H1 (cell line): ENCODE measurements at regions not wholly inside any gene's neighbourhood (a gene's known extent, or its start where the extent isn't known, plus 50 kb on each side); places are given as distances from the start of the nearest gene placed in this dataset.

Experiments used
- CTCF ChIA-PET: fragments of 300-600 bp; sonication (Branson Sonifier 250); formaldehyde crosslinking; loops from one replicate; lab custom pipeline; 2021; ENCODE audit not compliant: partially characterized antibody; lab: Charles Lee
- POLR2A ChIA-PET: fragments of 300-600 bp; sonication (Branson Sonifier 250); formaldehyde crosslinking; loops from one replicate; lab custom pipeline; 2021; ENCODE audit warnings: inconsistent platforms; ENCODE audit not compliant: partially characterized antibody; lab: Charles Lee
- DNase-seq, 2 experiments: peaks; one replicate each; pipeline versions ENCODE4 v3.0.0 to v3.0.0-alpha.2; 2010 to 2022; ENCODE audit warnings: low spot score in 2 of 2, low read depth in 1 of 2, mixed read lengths in 1 of 2
- FAIRE-seq: peaks from 2 replicates; lab custom pipeline; 2011; peaks lifted over from hg19 to GRCh38; lab: Jason Lieb, UNC
- H2AFZ ChIP-seq: 2 replicates; pipeline ENCODE4 v1.8.1; 2012; ENCODE audit warnings: low read length, inconsistent platforms
- H2AK5ac ChIP-seq: 2 replicates; pipeline ENCODE4 v1.6.1; 2013; ENCODE audit warnings: low read depth, low read length
- H2BK120ac ChIP-seq: replicated peaks from 2 replicates; pipeline ENCODE3; 2013; ENCODE audit warnings: low read depth, low read length, inconsistent platforms
- H2BK12ac ChIP-seq: 2 replicates; pipeline ENCODE4 v1.6.1; 2013; ENCODE audit warnings: low read depth, low read length
- H2BK15ac ChIP-seq: 2 replicates; pipeline ENCODE4 v1.6.1; 2013; ENCODE audit warnings: low read length
- H2BK20ac ChIP-seq: 2 replicates; pipeline ENCODE4 v1.6.1; 2013; ENCODE audit warnings: low read length
- H2BK5ac ChIP-seq: 2 replicates; pipeline ENCODE4 v1.6.1; 2013; ENCODE audit warnings: low read depth, low read length
- H3K14ac ChIP-seq: 2 replicates; pipeline ENCODE4 v1.6.1; 2013; ENCODE audit warnings: inconsistent platforms; ENCODE audit not compliant: insufficient read length
- H3K18ac ChIP-seq: 2 replicates; pipeline ENCODE4 v1.6.1; 2013; ENCODE audit warnings: low read length; ENCODE audit errors: extremely low read depth
- H3K23ac ChIP-seq: 2 replicates; pipeline ENCODE4 v1.6.1; 2013; ENCODE audit warnings: inconsistent platforms; ENCODE audit not compliant: insufficient read length
- H3K23me2 ChIP-seq: 2 replicates; pipeline ENCODE4 v1.6.1; 2013; ENCODE audit warnings: low read depth, low read length
- H3K27ac ChIP-seq: 2 replicates; pipeline ENCODE4 v1.6.1; 2011; ENCODE audit warnings: low read depth, low read length, inconsistent platforms
- H3K27me3 ChIP-seq, 4 experiments: replicated peaks in 1 of 4; 1 replicate in 1 of 4; 2 replicates in 3 of 4; pipeline versions ENCODE4 v1.6.1 to v1.8.1; 2011 to 2013; ENCODE audit warnings: low read length in 3 of 4, mild to moderate bottlenecking in 3 of 4, inconsistent platforms in 2 of 4, mixed read lengths in 2 of 4, moderate library complexity in 1 of 4; ENCODE audit not compliant: control insufficient read depth in 3 of 4, insufficient read depth in 3 of 4; ENCODE audit errors: extremely low read depth in 1 of 4
- H3K36me3 ChIP-seq, 4 experiments: 2 replicates each; pipeline versions ENCODE4 v1.6.1 to v1.8.1; 2011 to 2013; ENCODE audit warnings: mild to moderate bottlenecking in 4 of 4, low read length in 3 of 4, moderate library complexity in 2 of 4, control low read depth in 1 of 4, inconsistent platforms in 1 of 4; ENCODE audit not compliant: insufficient read depth in 4 of 4, control insufficient read depth in 2 of 4
- H3K4ac ChIP-seq: replicated peaks from 2 replicates; pipeline ENCODE3; 2013; ENCODE audit warnings: low read length, low read depth, mixed read lengths, inconsistent platforms; ENCODE audit not compliant: insufficient read length
- H3K4me1 ChIP-seq, 4 experiments: replicated peaks in 1 of 4; 1 replicate in 1 of 4; 2 replicates in 3 of 4; pipeline versions ENCODE4 v1.6.1 to v1.8.1; 2011 to 2013; ENCODE audit warnings: low read length in 3 of 4, inconsistent platforms in 2 of 4, mixed read lengths in 1 of 4; ENCODE audit not compliant: insufficient read depth in 4 of 4, control insufficient read depth in 3 of 4
- H3K4me2 ChIP-seq, 2 experiments: 2 replicates each; pipeline versions ENCODE4 v1.6.1 to v1.8.1; 2011 to 2013; ENCODE audit warnings: low read depth in 2 of 2, low read length in 2 of 2, control low read depth in 1 of 2, inconsistent platforms in 1 of 2, mild to moderate bottlenecking in 1 of 2; ENCODE audit not compliant: insufficient read depth in 1 of 2
- H3K4me3 ChIP-seq, 4 experiments: fragments of 200-600, 300-600 bp in 1 of 4; sonication (generic), shearing (Covaris generic), sonication (Bioruptor Twin) in 1 of 4; 2 replicates each; pipeline versions ENCODE4 v1.5.1 to v1.8.1; 2011 to 2016; ENCODE audit warnings: low read length in 4 of 4, low read depth in 3 of 4, control low read depth in 2 of 4, inconsistent platforms in 2 of 4, mild to moderate bottlenecking in 2 of 4, mixed read lengths in 1 of 4, moderate library complexity in 1 of 4; ENCODE audit not compliant: insufficient read depth in 2 of 4; ENCODE audit errors: extremely low read depth in 1 of 4
- H3K56ac ChIP-seq: replicated peaks from 2 replicates; pipeline ENCODE3; 2013; ENCODE audit warnings: low read depth, mild to moderate bottlenecking, mixed read lengths, low read length, inconsistent platforms; ENCODE audit not compliant: insufficient read length
- H3K79me1 ChIP-seq: 2 replicates; pipeline ENCODE4 v1.6.1; 2013; ENCODE audit warnings: low read depth, low read length, control low read depth
- H3K79me2 ChIP-seq, 2 experiments: 2 replicates each; pipeline versions ENCODE4 v1.6.1 to v1.8.1; 2012 to 2013; ENCODE audit warnings: low read length in 2 of 2, mild to moderate bottlenecking in 2 of 2, inconsistent platforms in 1 of 2; ENCODE audit not compliant: insufficient read depth in 2 of 2, control insufficient read depth in 1 of 2
- H3K9ac ChIP-seq, 4 experiments: replicated peaks in 1 of 4; 1 replicate in 1 of 4; 2 replicates in 3 of 4; pipeline versions ENCODE4 v1.6.1 to v1.8.1; 2011 to 2013; ENCODE audit warnings: low read depth in 3 of 4, low read length in 3 of 4, control low read depth in 2 of 4, mild to moderate bottlenecking in 2 of 4, moderate library complexity in 2 of 4, inconsistent platforms in 1 of 4; ENCODE audit errors: extremely low read depth in 1 of 4
- H3K9me3 ChIP-seq, 2 experiments: 2 replicates each; pipeline versions ENCODE4 v1.6.1 to v1.8.1; 2012 to 2013; ENCODE audit warnings: mild to moderate bottlenecking in 2 of 2, moderate library complexity in 2 of 2, control low read depth in 1 of 2, inconsistent platforms in 1 of 2, low read depth in 1 of 2, low read length in 1 of 2, mixed read lengths in 1 of 2; ENCODE audit not compliant: insufficient read depth in 2 of 2
- H4K20me1 ChIP-seq, 2 experiments: replicated peaks in 1 of 2; 2 replicates each; pipeline versions ENCODE3 to v1.8.1; 2011 to 2013; ENCODE audit warnings: inconsistent platforms in 2 of 2, low read length in 2 of 2, mild to moderate bottlenecking in 1 of 2; ENCODE audit not compliant: insufficient read depth in 2 of 2, control insufficient read depth in 1 of 2
- H4K5ac ChIP-seq: 2 replicates; pipeline ENCODE4 v1.6.1; 2013; ENCODE audit warnings: low read length, low read depth, mixed read lengths, inconsistent platforms; ENCODE audit not compliant: insufficient read length
- H4K8ac ChIP-seq: 2 replicates; pipeline ENCODE4 v1.8.0; 2013; ENCODE audit warnings: mild to moderate bottlenecking, moderate library complexity, low read length, inconsistent platforms; ENCODE audit not compliant: insufficient read depth; ENCODE audit errors: extremely low read depth
- H4K91ac ChIP-seq: replicated peaks from 2 replicates; pipeline ENCODE3; 2013; ENCODE audit warnings: low read length, mixed read lengths, inconsistent platforms; ENCODE audit not compliant: insufficient read length
- MAFK ChIP-seq: IDR thresholded peaks from 2 replicates; pipeline ENCODE4 v1.6.1; 2012; ENCODE audit warnings: low read depth, mild to moderate bottlenecking, improper control_type of control experiment, low read length
- TAF7 ChIP-seq: optimal IDR thresholded peaks from 2 replicates; pipeline ENCODE3; 2011; ENCODE audit warnings: low read depth, mild to moderate bottlenecking, inconsistent platforms, low read length, moderate library complexity, borderline replicate concordance
- WGBS, 2 experiments: shearing (Covaris generic) in 1 of 2; methylation state at CpG; one replicate each; pipeline versions ENCODE4 v1.1.6 to v1.1.7; 2013 to 2015; ENCODE audit warnings: low lambda C conversion rate in 2 of 2, mixed read lengths in 2 of 2, inconsistent platforms in 1 of 2, low coverage in 1 of 2, missing lambda C conversion rate in 1 of 2; ENCODE audit not compliant: insufficient replicate concordance in 2 of 2, insufficient coverage in 1 of 2, insufficient read length in 1 of 2; ENCODE audit errors: extremely low coverage in 1 of 2, missing lambda C conversion rate in 1 of 2; 5-methylcytosine and 5-hydroxymethylcytosine counted together

GRCh38 chr14:39861229-39861600, 429.0 kb upstream of the FBXO33 start:
- ChIA-PET POLR2A (interaction anchor here (0.7 kb wide), 1 partner anchor 12 kb away, joined by 3 read pairs; no protein-coding TSS in a partner anchor), CTCF (interaction anchor here (0.7 kb wide), 1 partner anchor 282 kb away, joined by 4 read pairs; no protein-coding TSS in a partner anchor)
- Histone ChIP-seq H2AK5ac (no peak overlapping the region), H3K18ac (no peak overlapping the region), H3K4me3 (no peak overlapping the region), H3K23me2 (no peaks in the 10 kb centered on the region), H2BK15ac (no peak overlapping the region), H3K27me3 (no peaks in the 10 kb centered on the region), H4K20me1 (no peaks in the 10 kb centered on the region), H3K9ac (no peak overlapping the region), H3K4ac (no peak overlapping the region), H2BK12ac (no peak overlapping the region), H4K8ac (no peak overlapping the region), H3K4me2 (no peak overlapping the region), H3K9me3 (no peaks in the 10 kb centered on the region), H4K91ac (no peak overlapping the region), H2AFZ (no peak overlapping the region), H3K14ac (no peak overlapping the region), H2BK5ac (no peak overlapping the region), H3K79me1 (no peaks in the 10 kb centered on the region), H2BK20ac (no peak overlapping the region), H3K79me2 (no peaks in the 10 kb centered on the region), H3K23ac (no peak overlapping the region), H4K5ac (no peak overlapping the region), H3K4me1 (no peaks in the 10 kb centered on the region; a peak in 1 of 7 replicates), H3K27ac (no peak overlapping the region), H3K36me3 (no peaks in the 10 kb centered on the region), H2BK120ac (no peak overlapping the region), H3K56ac (no peak overlapping the region)
- no peak for DNase-seq
- TF ChIP-seq TAF7 (no peak), MAFK (no peak)
- WGBS, 2 experiments, result 60% methylated on average over 4 of the region's 4 CpGs; no CpG with 5 or more reads in 1 of the 2 experiments
- no peak for FAIRE-seq
